H1 (cell line): ENCODE measurements at regions not wholly inside any gene's neighbourhood (a gene's known extent, or its start where the extent isn't known, plus 50 kb on each side); places are given as distances from the start of the nearest gene placed in this dataset.

Experiments used
- BCL11A ChIP-seq, 2 experiments: IDR thresholded peaks; one replicate each; pipeline ENCODE4 v1.6.1; 2011; ENCODE audit warnings: low read depth in 2 of 2, low read length in 2 of 2, mild to moderate bottlenecking in 2 of 2
- CBX8 ChIP-seq: fragments of 300-800, 300-1000 bp; sonication (generic); IDR thresholded peaks from 2 replicates; pipeline ENCODE4 v1.7.1; 2016; ENCODE audit warnings: low read depth, low read length, borderline replicate concordance
- CTCF ChIP-seq, 3 experiments: IDR thresholded peaks; 1 replicate in 2 of 3; 2 replicates in 1 of 3; pipeline versions ENCODE4 v1.5.1 to v1.6.1; 2011; ENCODE audit warnings: low read length in 3 of 3, mild to moderate bottlenecking in 3 of 3, inconsistent platforms in 2 of 3, low read depth in 1 of 3, moderate library complexity in 1 of 3; ENCODE audit not compliant: insufficient read depth in 1 of 3; ENCODE audit errors: control extremely low read depth in 1 of 3
- EP300 ChIP-seq, 2 experiments: IDR thresholded peaks; 1 replicate in 1 of 2; 2 replicates in 1 of 2; pipeline ENCODE4 v1.6.1; 2011 to 2012; ENCODE audit warnings: low read depth in 2 of 2, low read length in 2 of 2, mild to moderate bottlenecking in 2 of 2, borderline replicate concordance in 1 of 2, inconsistent platforms in 1 of 2, moderate library complexity in 1 of 2
- GABPA ChIP-seq: IDR thresholded peaks from 2 replicates; pipeline ENCODE4 v1.6.1; 2011; ENCODE audit warnings: mild to moderate bottlenecking, low read length, moderate library complexity, borderline replicate concordance; ENCODE audit not compliant: insufficient read depth
- MAX ChIP-seq: IDR thresholded peaks from 2 replicates; pipeline ENCODE4 v1.6.1; 2012; ENCODE audit warnings: inconsistent platforms
- POLR2A ChIP-seq, 2 experiments: IDR thresholded peaks; 1 replicate in 1 of 2; 2 replicates in 1 of 2; pipeline ENCODE4 v1.6.1; 2011; ENCODE audit warnings: low read depth in 2 of 2, low read length in 2 of 2, mild to moderate bottlenecking in 2 of 2; ENCODE audit errors: control extremely low read depth in 1 of 2
- TEAD4 ChIP-seq: IDR thresholded peaks from 2 replicates; pipeline ENCODE4 v1.6.1; 2012; ENCODE audit warnings: low read depth, low read length, inconsistent platforms, mixed read lengths
- YY1 ChIP-seq: IDR thresholded peaks from 2 replicates; pipeline ENCODE4 v1.6.1; 2011; ENCODE audit warnings: low read depth, mild to moderate bottlenecking, low read length

GRCh38 chr9:130766927-130767307 lies 68.1 kb upstream of the ABL1 start:
- no peak for TF ChIP-seq TEAD4
- no peak for TF ChIP-seq CTCF (IDR thresholded peaks at IDR 0.05; ENCODE audit: control extremely low read depth in 1 of 3, insufficient read depth in 1 of 3, low read depth in 1 of 3, low read length in 3 of 3)
- no peak for TF ChIP-seq YY1
- no peak for TF ChIP-seq GABPA
- TF ChIP-seq CBX8: no peak
- no peak for TF ChIP-seq BCL11A (IDR thresholded peaks at IDR 0.05; ENCODE audit: low read depth in 2 of 2, low read length in 2 of 2)
- TF ChIP-seq MAX: no peak
- no peak for TF ChIP-seq POLR2A (IDR thresholded peaks at IDR 0.05; ENCODE audit: control extremely low read depth in 1 of 2, low read depth in 2 of 2, low read length in 2 of 2)
- TF ChIP-seq EP300 (IDR thresholded peaks at IDR 0.05; ENCODE audit: borderline replicate concordance in 1 of 2, low read depth in 2 of 2, low read length in 2 of 2): no peak
